ENCODE measurements at regions not wholly inside any gene's neighbourhood (a gene's known extent, or its start where the extent isn't known, plus 50 kb on each side); places are given as distances from the start of the nearest gene placed in this dataset.

GRCh38 chr5:155089643-155090042 is 76.1 kb downstream of the KIF4B start (continued):
- TF ChIP-seq RNF2 (IDR thresholded peaks at IDR 0.05; ENCODE audit: borderline replicate concordance, low read depth, low read length, missing control alignments, poor library complexity, severe bottlenecking) (no peak), TAF1 (IDR thresholded peaks at IDR 0.05; ENCODE audit: low read depth, low read length) (no peak)

Data from H1 (cell line).